Neural cell (in vitro differentiated cells): ENCODE measurements at regions not wholly inside any gene's neighbourhood (a gene's known extent, or its start where the extent isn't known, plus 50 kb on each side); places are given as distances from the start of the nearest gene placed in this dataset.

Source experiments
- H2AFZ ChIP-seq: fragments of 200-600, 300-800 bp; sonication (generic), shearing (Covaris generic); 2 replicates; pipeline ENCODE4 v1.6.0; 2014; ENCODE audit warnings: low read depth, mild to moderate bottlenecking, antibody characterized with exemption, low read length, moderate library complexity
- H3F3A ChIP-seq: fragments of 200-600 bp; shearing (Covaris generic); 2 replicates; pipeline ENCODE4 v1.6.1; 2016; ENCODE audit warnings: mild to moderate bottlenecking, moderate library complexity, mixed read lengths, antibody characterized with exemption, low read length; ENCODE audit not compliant: insufficient read depth, poor library complexity, severe bottlenecking
- H3K27ac ChIP-seq: fragments of 200-600, 300-800 bp; sonication (generic), shearing (Covaris generic); 2 replicates; pipeline ENCODE4 v1.5.1; 2014; ENCODE audit warnings: mild to moderate bottlenecking, low read length, moderate library complexity
- H3K27me3 ChIP-seq: fragments of 300-800, 200-600 bp; sonication (generic), shearing (Covaris generic); 2 replicates; pipeline ENCODE4 v1.6.0; 2014; ENCODE audit warnings: mild to moderate bottlenecking, low read depth, low read length, moderate library complexity; ENCODE audit not compliant: insufficient read depth
- H3K36me3 ChIP-seq: fragments of 300-800, 200-600 bp; sonication (generic), shearing (Covaris generic); 2 replicates; pipeline ENCODE4 v1.5.1; 2014; ENCODE audit warnings: mild to moderate bottlenecking, antibody characterized with exemption, low read length, moderate library complexity; ENCODE audit not compliant: insufficient read depth
- H3K4me2 ChIP-seq: fragments of 300-800, 200-600 bp; sonication (generic), shearing (Covaris generic); 2 replicates; pipeline ENCODE4 v1.6.0; 2014; ENCODE audit warnings: mild to moderate bottlenecking, low read length
- H3K4me3 ChIP-seq: fragments of 300-800, 200-600 bp; sonication (generic), shearing (Covaris generic); 2 replicates; pipeline ENCODE4 v1.5.1; 2014; ENCODE audit warnings: mild to moderate bottlenecking, low read length, moderate library complexity
- H3K79me2 ChIP-seq: fragments of 200-600 bp; shearing (Covaris generic); replicated peaks from 2 replicates; pipeline ENCODE4 v1.6.0; 2014; ENCODE audit warnings: mild to moderate bottlenecking, low read length, moderate library complexity; ENCODE audit not compliant: insufficient read depth
- H3K9ac ChIP-seq: fragments of 300-800, 200-600 bp; sonication (generic), shearing (Covaris generic); 2 replicates; pipeline ENCODE4 v1.6.1; 2016; ENCODE audit warnings: mild to moderate bottlenecking, low read length, mixed read lengths
- H3K9me2 ChIP-seq: fragments of 200-600 bp; shearing (Covaris generic); 2 replicates; pipeline ENCODE4 v1.6.1; 2016; ENCODE audit warnings: mild to moderate bottlenecking, low read length, mixed read lengths; ENCODE audit not compliant: insufficient read depth
- H3K9me3 ChIP-seq: fragments of 200-600, 300-800 bp; sonication (generic), shearing (Covaris generic); 2 replicates; pipeline ENCODE4 v1.6.1; 2016; ENCODE audit warnings: mild to moderate bottlenecking, mixed run types, low read length, moderate library complexity, mixed read lengths
- H4K20me1 ChIP-seq: fragments of 200-600 bp; shearing (Covaris generic); 2 replicates; pipeline ENCODE4 v1.6.1; 2016; ENCODE audit warnings: mild to moderate bottlenecking, mixed run types; ENCODE audit not compliant: insufficient read depth
- CTCF ChIP-seq: fragments of 450-650 bp; IDR thresholded peaks from 2 replicates; pipeline ENCODE4 v1.5.1; 2014; ENCODE audit warnings: antibody characterized with exemption, mild to moderate bottlenecking, moderate library complexity; ENCODE audit not compliant: poor library complexity, severe bottlenecking
- EP300 ChIP-seq: fragments of 450-650 bp; conservative IDR thresholded peaks from 2 replicates; pipeline ENCODE4 v1.6.1; 2014; ENCODE audit warnings: antibody characterized with exemption, mild to moderate bottlenecking, moderate library complexity; ENCODE audit not compliant: poor library complexity, severe bottlenecking
- EZH2 ChIP-seq: fragments of 200-600, 300-800 bp; shearing (Covaris generic), sonication (generic); IDR thresholded peaks from 2 replicates; pipeline ENCODE4 v1.6.1; 2014; ENCODE audit warnings: antibody characterized with exemption, low read length, borderline replicate concordance, mild to moderate bottlenecking; ENCODE audit not compliant: insufficient read depth, poor library complexity, severe bottlenecking
- MXI1 ChIP-seq: fragments of 450-650 bp; conservative IDR thresholded peaks from 2 replicates; pipeline ENCODE4 v1.6.1; 2014; ENCODE audit warnings: antibody characterized with exemption, mild to moderate bottlenecking; ENCODE audit not compliant: poor library complexity, severe bottlenecking
- POLR2AphosphoS5 ChIP-seq: IDR thresholded peaks from 2 replicates; pipeline ENCODE4 v1.6.1; 2012
- RAD21 ChIP-seq: fragments of 450-650 bp; conservative IDR thresholded peaks from 2 replicates; pipeline ENCODE4 v1.6.1; 2014; ENCODE audit warnings: antibody characterized with exemption, mild to moderate bottlenecking, moderate library complexity
- REST ChIP-seq: IDR thresholded peaks from 2 replicates; pipeline ENCODE4 v1.6.1; 2012; ENCODE audit warnings: borderline replicate concordance
- SMC3 ChIP-seq: fragments of 450-650 bp; conservative IDR thresholded peaks from 2 replicates; pipeline ENCODE4 v1.6.1; 2014; ENCODE audit warnings: antibody characterized with exemption, mild to moderate bottlenecking, moderate library complexity; ENCODE audit not compliant: poor library complexity
- TAF1 ChIP-seq: IDR thresholded peaks from 2 replicates; pipeline ENCODE4 v1.6.1; 2012; ENCODE audit warnings: low read depth

- no peaks in the 10 kb centered on the region for H3K36me3 ChIP-seq
- no peak overlapping the region for H3K9ac ChIP-seq
- H3K9me3 ChIP-seq = no peaks in the 10 kb centered on the region
- H3K27me3 ChIP-seq = no peaks in the 10 kb centered on the region
- no peak overlapping the region for H3K4me2 ChIP-seq
- no peaks in the 10 kb centered on the region for H4K20me1 ChIP-seq
- TF ChIP-seq CTCF (no peak), EZH2 (no peak), POLR2AphosphoS5 (no peak), TAF1 (no peak), EP300 (no peak), SMC3 (no peak), MXI1 (no peak), REST (no peak), RAD21 (no peak)
- H3K4me3 ChIP-seq = no peak overlapping the region
- no peak overlapping the region for H2AFZ ChIP-seq
- H3K9me2 ChIP-seq = no peaks in the 10 kb centered on the region
- no peaks in the 10 kb centered on the region for H3K79me2 ChIP-seq
- no peak overlapping the region for H3K27ac ChIP-seq
- no peaks in the 10 kb centered on the region for H3F3A ChIP-seq
Observed at GRCh38 chr9:103533318-103533717, 538.2 kb downstream of the CYLC2 start.

- no peaks in the 10 kb centered on the region for H3K27me3 ChIP-seq
- no peaks in the 10 kb centered on the region for H3K9me3 ChIP-seq
- no peak overlapping the region for H3K9ac ChIP-seq
- H3F3A ChIP-seq = no peaks in the 10 kb centered on the region
- H4K20me1 ChIP-seq = no peaks in the 10 kb centered on the region
- no peak overlapping the region for H3K4me2 ChIP-seq
- no peaks in the 10 kb centered on the region for H3K79me2 ChIP-seq
- no peaks in the 10 kb centered on the region for H3K9me2 ChIP-seq
- no peak overlapping the region for H3K4me3 ChIP-seq
- no peaks in the 10 kb centered on the region for H3K36me3 ChIP-seq
- TF ChIP-seq EP300 (no peak), CTCF (no peak), POLR2AphosphoS5 (no peak), REST (no peak), SMC3 (no peak), EZH2 (no peak), TAF1 (no peak), MXI1 (no peak), RAD21 (no peak)
- no peak overlapping the region for H2AFZ ChIP-seq
- H3K27ac ChIP-seq = no peak overlapping the region
Observed at GRCh38 chr9:103537426-103537825, 542.3 kb downstream of the CYLC2 start.
